HL-60 (cell line): ENCODE measurements at regions not wholly inside any gene's neighbourhood (a gene's known extent, or its start where the extent isn't known, plus 50 kb on each side); places are given as distances from the start of the nearest gene placed in this dataset.
"Not testable (repeated sequence)": the region's sequence is repeated elsewhere in the genome, so short reads cannot be mapped to it uniquely, and the experiment has no call there.

Source experiments
- GABPA ChIP-seq: IDR thresholded peaks from 2 replicates; pipeline ENCODE4 v1.6.1; 2012; ENCODE audit warnings: low read depth
- POLR2AphosphoS5 ChIP-seq: IDR thresholded peaks from 2 replicates; pipeline ENCODE4 v1.6.1; 2012; ENCODE audit warnings: low read depth
- REST ChIP-seq: IDR thresholded peaks from 2 replicates; pipeline ENCODE4 v1.6.1; 2012; ENCODE audit warnings: low read depth; ENCODE audit not compliant: insufficient replicate concordance
- SPI1 ChIP-seq: IDR thresholded peaks from 2 replicates; pipeline ENCODE4 v1.6.1; 2012; ENCODE audit warnings: low read depth, mild to moderate bottlenecking, borderline replicate concordance
- TF ChIP-seq, protein P1 (sequence below): IDR thresholded peaks from one replicate; pipeline ENCODE4 v1.5.1; 2011; ENCODE audit warnings: low read length, control low read depth, inconsistent platforms; ENCODE audit not compliant: insufficient read depth

GRCh38 chr16:87161410-87161809 is 155.8 kb downstream of the C16orf95 start:
- TF ChIP-seq, protein P1, sequence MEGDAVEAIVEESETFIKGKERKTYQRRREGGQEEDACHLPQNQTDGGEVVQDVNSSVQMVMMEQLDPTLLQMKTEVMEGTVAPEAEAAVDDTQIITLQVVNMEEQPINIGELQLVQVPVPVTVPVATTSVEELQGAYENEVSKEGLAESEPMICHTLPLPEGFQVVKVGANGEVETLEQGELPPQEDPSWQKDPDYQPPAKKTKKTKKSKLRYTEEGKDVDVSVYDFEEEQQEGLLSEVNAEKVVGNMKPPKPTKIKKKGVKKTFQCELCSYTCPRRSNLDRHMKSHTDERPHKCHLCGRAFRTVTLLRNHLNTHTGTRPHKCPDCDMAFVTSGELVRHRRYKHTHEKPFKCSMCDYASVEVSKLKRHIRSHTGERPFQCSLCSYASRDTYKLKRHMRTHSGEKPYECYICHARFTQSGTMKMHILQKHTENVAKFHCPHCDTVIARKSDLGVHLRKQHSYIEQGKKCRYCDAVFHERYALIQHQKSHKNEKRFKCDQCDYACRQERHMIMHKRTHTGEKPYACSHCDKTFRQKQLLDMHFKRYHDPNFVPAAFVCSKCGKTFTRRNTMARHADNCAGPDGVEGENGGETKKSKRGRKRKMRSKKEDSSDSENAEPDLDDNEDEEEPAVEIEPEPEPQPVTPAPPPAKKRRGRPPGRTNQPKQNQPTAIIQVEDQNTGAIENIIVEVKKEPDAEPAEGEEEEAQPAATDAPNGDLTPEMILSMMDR = not testable (repeated sequence)
- not testable (repeated sequence) for TF ChIP-seq REST, SPI1, POLR2AphosphoS5, GABPA
